ENCODE measurements at regions not wholly inside any gene's neighbourhood (a gene's known extent, or its start where the extent isn't known, plus 50 kb on each side); places are given as distances from the start of the nearest gene placed in this dataset.

- no peaks in the 10 kb centered on the region for H3K27me3 ChIP-seq (ENCODE audit: insufficient read depth, poor library complexity, severe bottlenecking)
- H3K9me3 ChIP-seq (ENCODE audit: severe bottlenecking): peaks cover 6% of the 10 kb centered on the region
- no peak for ATAC-seq (ENCODE audit: low read depth)
- no peaks in the 10 kb centered on the region for H3K4me1 ChIP-seq (ENCODE audit: insufficient read depth, poor library complexity, severe bottlenecking)
- H3K27ac ChIP-seq (ENCODE audit: poor library complexity, severe bottlenecking): no peak overlapping the region
- TF ChIP-seq, protein P1, sequence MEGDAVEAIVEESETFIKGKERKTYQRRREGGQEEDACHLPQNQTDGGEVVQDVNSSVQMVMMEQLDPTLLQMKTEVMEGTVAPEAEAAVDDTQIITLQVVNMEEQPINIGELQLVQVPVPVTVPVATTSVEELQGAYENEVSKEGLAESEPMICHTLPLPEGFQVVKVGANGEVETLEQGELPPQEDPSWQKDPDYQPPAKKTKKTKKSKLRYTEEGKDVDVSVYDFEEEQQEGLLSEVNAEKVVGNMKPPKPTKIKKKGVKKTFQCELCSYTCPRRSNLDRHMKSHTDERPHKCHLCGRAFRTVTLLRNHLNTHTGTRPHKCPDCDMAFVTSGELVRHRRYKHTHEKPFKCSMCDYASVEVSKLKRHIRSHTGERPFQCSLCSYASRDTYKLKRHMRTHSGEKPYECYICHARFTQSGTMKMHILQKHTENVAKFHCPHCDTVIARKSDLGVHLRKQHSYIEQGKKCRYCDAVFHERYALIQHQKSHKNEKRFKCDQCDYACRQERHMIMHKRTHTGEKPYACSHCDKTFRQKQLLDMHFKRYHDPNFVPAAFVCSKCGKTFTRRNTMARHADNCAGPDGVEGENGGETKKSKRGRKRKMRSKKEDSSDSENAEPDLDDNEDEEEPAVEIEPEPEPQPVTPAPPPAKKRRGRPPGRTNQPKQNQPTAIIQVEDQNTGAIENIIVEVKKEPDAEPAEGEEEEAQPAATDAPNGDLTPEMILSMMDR (IDR thresholded peaks at IDR 0.05; ENCODE audit: poor library complexity, severe bottlenecking): no peak
- no peaks in the 10 kb centered on the region for H3K36me3 ChIP-seq (ENCODE audit: low read depth)
- no peak overlapping the region for H3K4me3 ChIP-seq (ENCODE audit: severe bottlenecking)
- DNase-seq (ENCODE audit: low spot score): no peak
Measured at GRCh38 chr5:4418084-4418483, 722.0 kb upstream of the ADAMTS16 start.

DNA sequence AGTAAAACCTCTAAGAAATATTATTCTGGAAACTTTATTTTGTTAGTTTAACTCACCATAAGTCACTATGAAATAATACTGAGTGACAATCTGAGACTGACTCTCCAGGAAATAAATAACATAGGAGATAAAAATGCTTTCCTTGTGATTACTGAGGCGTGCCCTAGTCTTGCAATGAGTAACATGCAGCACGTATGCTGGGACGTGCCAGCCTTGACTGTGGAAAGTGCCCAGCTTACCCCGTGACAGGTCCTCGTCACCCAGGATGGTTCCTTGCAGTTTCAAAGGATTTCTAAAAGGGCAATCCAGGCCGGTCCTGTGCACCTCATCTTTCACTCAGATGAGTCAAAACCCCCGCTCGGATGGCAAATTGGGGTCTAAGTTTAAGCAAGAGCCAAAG, 720.8 kb upstream of the ADAMTS16 start:
- DNase-seq (ENCODE audit: low spot score) (no peak), ATAC-seq (ENCODE audit: low read depth) (no peak)
- H3K9me3 ChIP-seq (ENCODE audit: severe bottlenecking): peaks cover 6% of the 10 kb centered on the region
- no peaks in the 10 kb centered on the region for H3K36me3 ChIP-seq (ENCODE audit: low read depth)
- H3K4me1 ChIP-seq (ENCODE audit: insufficient read depth, poor library complexity, severe bottlenecking): no peaks in the 10 kb centered on the region
- H3K27ac ChIP-seq (ENCODE audit: poor library complexity, severe bottlenecking): no peak overlapping the region
- no peak overlapping the region for H3K4me3 ChIP-seq (ENCODE audit: severe bottlenecking)
- no peaks in the 10 kb centered on the region for H3K27me3 ChIP-seq (ENCODE audit: insufficient read depth, poor library complexity, severe bottlenecking)
- TF ChIP-seq, protein P1 (IDR thresholded peaks at IDR 0.05; ENCODE audit: poor library complexity, severe bottlenecking): no peak

- Histone ChIP-seq H3K4me3 (ENCODE audit: severe bottlenecking) (no peak overlapping the region), H3K27ac (ENCODE audit: poor library complexity, severe bottlenecking) (no peak overlapping the region)
Measured at GRCh38 chr5:4420177-4420576, 720.0 kb upstream of the ADAMTS16 start.

DNA sequence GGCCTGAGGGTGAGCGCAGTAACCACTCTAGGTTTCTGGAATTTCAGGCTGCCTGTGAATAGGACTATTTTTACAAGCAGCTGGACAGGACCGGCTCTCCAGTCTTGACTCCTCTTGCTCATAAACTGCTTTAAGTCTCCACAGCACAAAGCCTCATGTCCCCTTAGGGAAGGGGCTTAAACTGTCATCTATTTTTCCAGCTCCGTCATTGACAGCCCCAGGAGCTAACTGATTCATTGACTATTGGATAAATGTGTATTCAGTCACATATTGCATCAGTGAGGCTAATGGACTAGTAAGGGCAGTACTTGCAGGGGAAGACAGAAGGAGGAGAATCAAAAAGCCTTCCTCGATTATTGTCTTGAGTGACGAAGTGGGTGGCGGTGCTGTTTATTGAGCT, 719.4 kb upstream of the ADAMTS16 start:
- ATAC-seq (ENCODE audit: low read depth) (no peak; the same call in 2 of the 3 replicates), DNase-seq (ENCODE audit: low spot score) (no peak)
- H3K9me3 ChIP-seq (ENCODE audit: severe bottlenecking): peaks cover 6% of the 10 kb centered on the region
- H3K27ac ChIP-seq (ENCODE audit: poor library complexity, severe bottlenecking): no peak overlapping the region
- H3K4me3 ChIP-seq (ENCODE audit: severe bottlenecking): no peak overlapping the region
- H3K27me3 ChIP-seq (ENCODE audit: insufficient read depth, poor library complexity, severe bottlenecking): no peaks in the 10 kb centered on the region
- TF ChIP-seq, protein P1 (IDR thresholded peaks at IDR 0.05; ENCODE audit: poor library complexity, severe bottlenecking): no peak
- no peaks in the 10 kb centered on the region for H3K4me1 ChIP-seq (ENCODE audit: insufficient read depth, poor library complexity, severe bottlenecking)
- H3K36me3 ChIP-seq (ENCODE audit: low read depth): no peaks in the 10 kb centered on the region

More at GRCh38 chr5:4420177-4420576, 720.0 kb upstream of the ADAMTS16 start:
- ATAC-seq (ENCODE audit: low read depth): no peak
- no peaks in the 10 kb centered on the region for H3K36me3 ChIP-seq (ENCODE audit: low read depth)
- DNase-seq (ENCODE audit: low spot score): no peak
- peaks cover 6% of the 10 kb centered on the region for H3K9me3 ChIP-seq (ENCODE audit: severe bottlenecking)
- TF ChIP-seq, protein P1 (IDR thresholded peaks at IDR 0.05; ENCODE audit: poor library complexity, severe bottlenecking): no peak
- H3K27me3 ChIP-seq (ENCODE audit: insufficient read depth, poor library complexity, severe bottlenecking): no peaks in the 10 kb centered on the region
- no peaks in the 10 kb centered on the region for H3K4me1 ChIP-seq (ENCODE audit: insufficient read depth, poor library complexity, severe bottlenecking)

DNA sequence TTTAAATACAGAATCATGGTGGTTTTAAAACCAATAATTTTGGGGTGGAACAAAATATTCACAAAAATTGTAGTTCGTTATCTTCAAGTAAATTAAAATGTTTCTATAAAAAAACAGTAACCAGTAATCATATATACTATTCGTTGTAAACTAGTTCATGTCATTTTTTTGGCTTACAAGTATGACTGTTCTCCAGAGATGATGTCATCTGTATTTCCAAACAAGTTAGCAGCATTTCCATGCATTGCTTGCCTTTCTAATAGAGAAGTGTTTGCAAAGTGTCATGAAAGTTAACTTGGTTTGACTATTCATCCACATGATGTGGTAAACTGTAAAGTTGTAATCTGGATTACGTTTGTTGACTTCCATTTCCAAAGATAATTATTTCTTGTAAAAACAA, 717.9 kb upstream of the ADAMTS16 start:
- Histone ChIP-seq H3K27me3 (ENCODE audit: insufficient read depth, poor library complexity, severe bottlenecking) (no peaks in the 10 kb centered on the region), H3K4me3 (ENCODE audit: severe bottlenecking) (no peak overlapping the region), H3K27ac (ENCODE audit: poor library complexity, severe bottlenecking) (no peak overlapping the region), H3K36me3 (ENCODE audit: low read depth) (no peaks in the 10 kb centered on the region), H3K4me1 (ENCODE audit: insufficient read depth, poor library complexity, severe bottlenecking) (no peaks in the 10 kb centered on the region), H3K9me3 (ENCODE audit: severe bottlenecking) (peaks cover 8% of the 10 kb centered on the region)
- DNase-seq (ENCODE audit: low spot score): no peak
- no peak for ATAC-seq (ENCODE audit: low read depth)
- TF ChIP-seq, protein P1 (IDR thresholded peaks at IDR 0.05; ENCODE audit: poor library complexity, severe bottlenecking): no peak
